Activated CD4-positive, alpha-beta T cell treated with anti-CD3 and anti-CD28 coated beads, Interleukin-2, amount 50 U/mL, for 24 hours (primary cell): ENCODE measurements at regions not wholly inside any gene's neighbourhood (a gene's known extent, or its start where the extent isn't known, plus 50 kb on each side); places are given as distances from the start of the nearest gene placed in this dataset.

Source experiments
- DNase-seq, 2 donors: peaks; one replicate each; pipeline ENCODE4 v3.0.0-alpha.2; 2020; ENCODE audit warnings: low read depth in 1 of 2, low spot score in 1 of 2

- DNase-seq, result no peak
Measured at GRCh38 chr4:67051000-67051789, 494.1 kb downstream of the CENPC start.

- no peak for DNase-seq
Measured at GRCh38 chr4:67049446-67049845, 495.9 kb downstream of the CENPC start.

GRCh38 chr4:67048530-67048929, 496.8 kb downstream of the CENPC start:
- no peak for DNase-seq

GRCh38 chr4:67040315-67040714, 505.0 kb downstream of the CENPC start:
- no peak for DNase-seq

- DNase-seq, result no peak
Measured at GRCh38 chr4:67038228-67038566, 507.1 kb downstream of the CENPC start.

- no peak for DNase-seq
Measured at GRCh38 chr4:67037504-67038227, 507.6 kb downstream of the CENPC start.

GRCh38 chr4:67036791-67037190, 508.5 kb downstream of the CENPC start:
- no peak for DNase-seq

GRCh38 chr4:67035986-67036385, 509.3 kb downstream of the CENPC start:
- DNase-seq, result no peak

GRCh38 chr4:67035501-67035900, 509.8 kb downstream of the CENPC start:
- DNase-seq, result no peak

- no peak for DNase-seq
Measured at GRCh38 chr4:67030636-67031035, 514.7 kb downstream of the CENPC start.

- no peak for DNase-seq
Measured at GRCh38 chr4:67020438-67020797, 524.9 kb downstream of the CENPC start.

GRCh38 chr4:67019686-67020437, 525.4 kb downstream of the CENPC start:
- no peak for DNase-seq

GRCh38 chr4:67014592-67014991, 530.7 kb downstream of the CENPC start:
- no peak for DNase-seq

GRCh38 chr4:67006791-67007190, 538.5 kb downstream of the CENPC start:
- no peak for DNase-seq

- no peak for DNase-seq
Measured at GRCh38 chr4:66991521-66991920, 553.8 kb downstream of the CENPC start.

GRCh38 chr4:66974665-66975064, 570.6 kb downstream of the CENPC start:
- DNase-seq, result no peak

- DNase-seq, result no peak
Measured at GRCh38 chr4:66972087-66972486, 573.2 kb downstream of the CENPC start.

GRCh38 chr4:66964467-66964866, 580.8 kb downstream of the CENPC start:
- no peak for DNase-seq

GRCh38 chr4:66963084-66963483, 582.2 kb downstream of the CENPC start:
- no peak for DNase-seq

- no peak for DNase-seq
Measured at GRCh38 chr4:66959207-66959606, 586.1 kb downstream of the CENPC start.

GRCh38 chr4:66956852-66957251, 588.5 kb downstream of the CENPC start:
- no peak for DNase-seq

GRCh38 chr4:66956426-66956825, 588.9 kb downstream of the CENPC start:
- no peak for DNase-seq
